Endothelial cell of umbilical vein (primary cell): ENCODE measurements at regions not wholly inside any gene's neighbourhood (a gene's known extent, or its start where the extent isn't known, plus 50 kb on each side); places are given as distances from the start of the nearest gene placed in this dataset.

Experiments used
- BruUV-seq: library from RNA; stranded (reverse); fragments of 400-500 nt; replicated peaks from 2 replicates; lab custom pipeline; 2021; lab: Mats Ljungman, UMichigan
- CTCF ChIA-PET: fragments of 300-600, 350-600 bp; sonication (Branson Sonifier 250); formaldehyde crosslinking; loops from one replicate; lab custom pipeline; 2021; ENCODE audit warnings: antibody characterized with exemption, inconsistent platforms; lab: Charles Lee
- POLR2A ChIA-PET: fragments of 300-600, 350-600 bp; sonication (Branson Sonifier 250); formaldehyde crosslinking; loops from one replicate; lab custom pipeline; 2021; ENCODE audit warnings: antibody characterized with exemption, inconsistent platforms; lab: Charles Lee
- DNase-seq: peaks from one replicate; pipeline ENCODE4 v3.0.0-alpha.2; 2011; ENCODE audit warnings: low read depth, low spot score
- FAIRE-seq: peaks from 2 replicates; lab custom pipeline; 2011; peaks lifted over from hg19 to GRCh38; lab: Jason Lieb, UNC
- H2AFZ ChIP-seq: 2 replicates; pipeline ENCODE4 v1.6.0; 2012; ENCODE audit warnings: low read depth, low read length, control low read depth, inconsistent platforms
- H3K27ac ChIP-seq: 2 replicates; pipeline ENCODE4 v1.5.1; 2011; ENCODE audit warnings: low read depth, mild to moderate bottlenecking, control low read depth, low read length, moderate library complexity; ENCODE audit not compliant: insufficient read depth
- H3K27me3 ChIP-seq, 2 experiments: 2 replicates each; pipeline versions ENCODE4 v1.6.0 to v1.6.1; 2011; ENCODE audit warnings: low read length in 2 of 2, mixed read lengths in 1 of 2; ENCODE audit not compliant: control insufficient read depth in 2 of 2, insufficient read depth in 2 of 2
- H3K36me3 ChIP-seq, 2 experiments: 2 replicates in 1 of 2; 3 replicates in 1 of 2; pipeline ENCODE4 v1.5.1; 2011; ENCODE audit warnings: low read length in 2 of 2, mild to moderate bottlenecking in 1 of 2, moderate library complexity in 1 of 2; ENCODE audit not compliant: control insufficient read depth in 2 of 2, insufficient read depth in 2 of 2; ENCODE audit errors: extremely low read depth in 1 of 2
- H3K4me1 ChIP-seq: 3 replicates; pipeline ENCODE4 v1.5.1; 2011; ENCODE audit warnings: mild to moderate bottlenecking, low read length; ENCODE audit not compliant: control insufficient read depth, insufficient read depth; ENCODE audit errors: extremely low read depth
- H3K4me2 ChIP-seq: 2 replicates; pipeline ENCODE4 v1.6.1; 2011; ENCODE audit warnings: low read length, control low read depth, mixed read lengths; ENCODE audit not compliant: insufficient read depth
- H3K4me3 ChIP-seq, 3 experiments: fragments of 200-600 bp in 1 of 3; sonication (generic), shearing (Covaris generic) in 1 of 3; replicated peaks in 1 of 3; 2 replicates each; pipeline ENCODE4 v1.5.1; 2011 to 2016; ENCODE audit warnings: control low read depth in 3 of 3, low read length in 3 of 3, mild to moderate bottlenecking in 2 of 3, inconsistent platforms in 1 of 3, low read depth in 1 of 3, moderate library complexity in 1 of 3; ENCODE audit not compliant: insufficient read depth in 1 of 3
- H3K79me2 ChIP-seq: 2 replicates; pipeline ENCODE4 v1.6.0; 2012; ENCODE audit warnings: low read length, inconsistent platforms; ENCODE audit not compliant: control insufficient read depth, insufficient read depth
- H3K9ac ChIP-seq: replicated peaks from 2 replicates; pipeline ENCODE3; 2011; ENCODE audit warnings: low read length, control low read depth; ENCODE audit not compliant: insufficient read depth; ENCODE audit errors: extremely low read depth
- H3K9me1 ChIP-seq: replicated peaks from 3 replicates; pipeline ENCODE4 v1.6.0; 2011; ENCODE audit warnings: mild to moderate bottlenecking, low read length; ENCODE audit not compliant: control insufficient read depth, insufficient read depth; ENCODE audit errors: extremely low read depth
- H3K9me3 ChIP-seq: replicated peaks from 2 replicates; pipeline ENCODE4 v1.5.1; 2012; ENCODE audit warnings: low read length, inconsistent platforms; ENCODE audit not compliant: control insufficient read depth, insufficient read depth
- H4K20me1 ChIP-seq: replicated peaks from 2 replicates; pipeline ENCODE3; 2011; ENCODE audit warnings: mild to moderate bottlenecking, low read length; ENCODE audit not compliant: control insufficient read depth, insufficient read depth; ENCODE audit errors: extremely low read depth
- CTCF ChIP-seq, 2 donors: IDR thresholded peaks; 1 replicate in 1 of 2; 2 replicates in 1 of 2; pipeline ENCODE4 v1.5.1; 2011; ENCODE audit warnings: low read length in 2 of 2, mild to moderate bottlenecking in 2 of 2, moderate library complexity in 2 of 2, control low read depth in 1 of 2, inconsistent platforms in 1 of 2, low read depth in 1 of 2; ENCODE audit not compliant: insufficient read depth in 1 of 2; ENCODE audit errors: extremely low read depth in 1 of 2
- EZH2 ChIP-seq: IDR thresholded peaks from 2 replicates; pipeline ENCODE4 v1.6.1; 2012; ENCODE audit warnings: borderline replicate concordance, low read depth, mild to moderate bottlenecking, moderate library complexity, low read length, inconsistent platforms; ENCODE audit not compliant: severe bottlenecking
- FOS ChIP-seq: IDR thresholded peaks from 2 replicates; pipeline ENCODE4 v1.6.1; 2011; ENCODE audit warnings: mild to moderate bottlenecking, low read length, moderate library complexity, borderline replicate concordance; ENCODE audit not compliant: insufficient read depth
- GATA2 ChIP-seq: IDR thresholded peaks from 2 replicates; pipeline ENCODE4 v1.7.0; 2011; ENCODE audit warnings: low read depth, mild to moderate bottlenecking, moderate library complexity, mixed read lengths, low read length; ENCODE audit not compliant: insufficient read length, insufficient read depth
- JUN ChIP-seq: IDR thresholded peaks from 2 replicates; pipeline ENCODE4 v1.6.1; 2011; ENCODE audit warnings: borderline replicate concordance, low read depth; ENCODE audit not compliant: insufficient read length, insufficient read depth
- MAX ChIP-seq: IDR thresholded peaks from 2 replicates; pipeline ENCODE4 v1.6.1; 2011; ENCODE audit not compliant: insufficient read depth, insufficient read length
- MYC ChIP-seq: IDR thresholded peaks from one replicate; pipeline ENCODE4 v1.6.1; 2011; ENCODE audit warnings: mild to moderate bottlenecking, low read depth, low read length
- POLR2A ChIP-seq: IDR thresholded peaks from 2 replicates; pipeline ENCODE4 v1.6.1; 2012; ENCODE audit warnings: low read depth, mild to moderate bottlenecking, control low read depth, low read length
- POLR2AphosphoS5 ChIP-seq: IDR thresholded peaks from 2 replicates; pipeline ENCODE4 v1.6.1; 2012; ENCODE audit warnings: low read depth, mild to moderate bottlenecking, control low read depth, low read length, moderate library complexity; ENCODE audit not compliant: insufficient read depth
- dilution Hi-C: fragments of 300-500 bp; cut with MboI; formaldehyde crosslinking; loops from one replicate; pipeline ENCODE4 v1.15.0; 2019; ENCODE audit warnings: low sequenced_read_pairs; ENCODE audit not compliant: extremely low pct_ligation_motif_present
- intact Hi-C: fragments of 100-400 bp; cut with micrococcal nuclease; formaldehyde crosslinking; loops from one replicate; pipeline ENCODE4 v1.10.0; 2022

- dilution Hi-C loops: no loop called here
- H2AFZ ChIP-seq: no peak overlapping the region
- H3K79me2 ChIP-seq: no peaks in the 10 kb centered on the region
- no peaks in the 10 kb centered on the region for H3K4me1 ChIP-seq
- FAIRE-seq (no peak), DNase-seq (no peak)
- H4K20me1 ChIP-seq: no peaks in the 10 kb centered on the region
- ChIA-PET CTCF (no interaction called here), POLR2A (no interaction called here)
- no TSS peak for BruUV-seq
- no peak overlapping the region for H3K4me2 ChIP-seq
- H3K4me3 ChIP-seq: no peak overlapping the region
- no peak overlapping the region for H3K27ac ChIP-seq
- H3K36me3 ChIP-seq: no peaks in the 10 kb centered on the region
- no peaks in the 10 kb centered on the region for H3K27me3 ChIP-seq
- no peaks in the 10 kb centered on the region for H3K9me1 ChIP-seq
- TF ChIP-seq JUN: no peak
- TF ChIP-seq POLR2AphosphoS5: no peak
- no peak for TF ChIP-seq CTCF (IDR thresholded peaks at IDR 0.05; ENCODE audit: extremely low read depth in 1 of 2, insufficient read depth in 1 of 2, low read depth in 1 of 2, low read length in 2 of 2)
- TF ChIP-seq POLR2A: no peak
- TF ChIP-seq MYC: no peak
- TF ChIP-seq FOS: no peak
- TF ChIP-seq MAX: no peak
- TF ChIP-seq EZH2: no peak
- no peak for TF ChIP-seq GATA2
- no peak overlapping the region for H3K9ac ChIP-seq
- intact Hi-C loops: no loop called here
- H3K9me3 ChIP-seq: peaks cover 5% of the 10 kb centered on the region
Measured at GRCh38 chr18:78123926-78124797, 855.5 kb upstream of the SALL3 start.
